GM18868 (cell line): ENCODE measurements at regions not wholly inside any gene's neighbourhood (a gene's known extent, or its start where the extent isn't known, plus 50 kb on each side); places are given as distances from the start of the nearest gene placed in this dataset.
A peak's percentile ranks its signal among the peaks of the same experiment; 100 is the strongest.

Experiments used
- ATAC-seq: cut with Tn5 transposase; IDR thresholded peaks from one replicate; pipeline ENCODE4 v1.9.1; 2021; ENCODE audit warnings: mild to moderate bottlenecking, moderate library complexity; ENCODE audit not compliant: unreplicated experiment

- no peak for ATAC-seq
Measured at GRCh38 chr1:208576425-208576824, 332.2 kb upstream of the PLXNA2 start.

DNA sequence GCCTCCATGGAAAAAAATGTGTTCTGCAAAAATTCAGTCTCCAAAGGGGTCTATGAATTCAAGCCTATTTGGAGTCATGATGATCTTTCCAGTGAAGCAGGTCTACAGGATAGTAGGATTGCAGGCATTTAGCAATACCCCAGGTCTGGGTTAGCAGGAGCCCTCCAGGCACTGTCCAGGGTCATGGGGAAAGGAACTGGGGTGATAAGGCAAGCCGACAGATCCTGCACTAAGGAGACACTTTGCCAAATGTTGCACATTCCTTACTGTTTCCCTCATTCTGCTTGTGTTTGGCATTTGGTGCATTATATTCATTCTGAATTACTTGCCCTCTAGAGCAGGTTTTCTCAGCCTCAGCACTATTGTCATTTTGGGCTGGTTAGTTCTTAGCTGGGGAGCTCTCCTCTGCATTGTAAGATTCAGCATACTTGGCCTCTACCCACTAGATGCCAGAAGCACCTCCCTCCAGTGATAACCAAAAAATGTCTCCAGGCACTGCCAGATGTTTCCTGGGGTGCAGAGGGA lies 333.3 kb upstream of the PLXNA2 start:
- ATAC-seq = no peak

GRCh38 chr1:208581209-208581608 lies 337.0 kb upstream of the PLXNA2 start:
- no peak for ATAC-seq

- ATAC-seq = no peak
Measured at GRCh38 chr1:208581667-208582066, 337.5 kb upstream of the PLXNA2 start.

DNA sequence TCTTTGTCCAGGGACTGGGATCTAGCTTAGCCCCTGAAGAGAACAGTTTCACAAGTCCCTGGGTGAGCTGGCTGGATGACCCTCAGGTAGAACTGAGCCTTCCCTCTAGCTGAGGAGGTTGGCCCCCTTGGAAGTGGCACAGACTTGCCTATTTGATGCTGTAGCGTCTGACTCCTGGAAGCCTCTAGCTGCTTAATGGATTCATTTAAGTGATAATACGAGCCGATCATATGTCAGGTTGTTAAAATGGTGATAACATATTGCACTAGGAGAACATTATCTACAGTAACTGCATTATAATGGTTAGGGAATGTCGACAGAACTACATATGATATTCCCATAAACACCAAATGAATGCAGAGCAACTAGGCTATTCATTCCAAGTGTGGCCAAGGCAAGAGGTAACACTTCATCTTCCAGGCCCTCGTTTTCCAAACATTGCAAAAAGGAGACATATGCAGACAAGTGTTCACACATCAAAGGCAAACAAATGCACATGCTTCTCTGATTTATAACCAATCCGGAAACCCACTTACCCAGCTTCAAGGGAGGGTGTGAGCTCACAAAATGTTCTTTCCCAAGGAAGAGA lies 340.1 kb upstream of the PLXNA2 start:
- no peak for ATAC-seq

GRCh38 chr1:208587110-208587509 lies 342.9 kb upstream of the PLXNA2 start:
- peak; percentile 98 for ATAC-seq

- ATAC-seq = no peak
Measured at GRCh38 chr1:208593306-208594006, 349.3 kb upstream of the PLXNA2 start.

GRCh38 chr1:208595236-208595635 lies 351.1 kb upstream of the PLXNA2 start:
- no peak for ATAC-seq

- no peak for ATAC-seq
Measured at GRCh38 chr1:208595745-208596144, 351.6 kb upstream of the PLXNA2 start.

- ATAC-seq = no peak
Measured at GRCh38 chr1:208597571-208597970, 353.4 kb upstream of the PLXNA2 start.

DNA sequence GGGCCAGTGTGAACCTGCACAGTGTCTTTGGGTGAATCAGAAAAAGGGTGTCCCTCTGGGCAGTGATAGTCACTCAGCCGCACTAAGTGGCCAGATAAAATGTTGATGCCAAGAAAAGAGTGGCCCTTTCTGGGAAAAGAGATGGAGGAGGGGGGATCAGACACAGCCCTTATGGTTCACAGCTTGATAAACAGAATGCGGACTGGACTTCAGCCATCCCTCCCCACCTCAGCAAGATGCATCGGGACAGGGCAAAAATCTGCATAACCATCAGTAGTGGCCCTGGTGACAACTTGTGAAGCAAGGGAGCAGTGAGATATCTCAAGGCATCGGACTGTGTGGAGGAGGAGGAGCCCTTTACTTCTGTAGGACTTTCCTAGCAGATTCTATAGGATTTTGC lies 353.8 kb upstream of the PLXNA2 start:
- no peak for ATAC-seq

GRCh38 chr1:208599063-208599462 lies 354.9 kb upstream of the PLXNA2 start:
- no peak for ATAC-seq

DNA sequence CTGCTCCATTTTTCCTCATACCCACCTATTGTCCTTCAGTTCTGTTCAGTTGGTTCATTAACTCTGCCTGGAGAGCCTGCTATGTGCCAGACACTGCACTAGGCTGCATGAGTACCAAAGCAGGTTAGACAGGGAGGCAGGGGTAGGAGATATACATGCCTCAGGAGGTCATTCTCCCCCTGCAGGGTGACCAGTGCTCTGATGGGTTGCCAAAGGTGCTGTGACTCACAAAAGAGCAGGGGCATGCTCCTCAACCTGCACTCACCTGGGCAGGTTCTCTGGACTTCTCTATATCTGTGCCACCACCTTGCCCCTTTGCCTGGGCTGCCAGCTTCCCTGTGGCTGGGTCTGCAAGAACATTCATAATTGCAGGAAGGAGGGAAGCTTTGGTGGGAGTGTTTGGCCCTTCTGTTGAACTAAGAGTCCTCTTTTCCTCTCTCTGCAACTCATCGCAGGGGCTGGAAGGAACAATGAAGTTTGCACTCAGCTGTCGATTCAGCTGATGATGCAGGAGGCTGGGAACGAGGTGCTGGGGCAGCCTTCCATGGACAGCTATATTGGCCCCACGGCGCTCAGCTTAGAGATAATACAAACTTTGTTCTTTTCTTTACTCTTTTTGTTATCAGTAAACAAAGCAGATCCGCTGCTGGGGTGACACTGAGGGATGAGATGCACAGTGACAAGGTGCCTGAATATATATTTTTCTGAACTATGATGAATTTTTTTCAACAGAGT lies 356.4 kb upstream of the PLXNA2 start:
- no peak for ATAC-seq

DNA sequence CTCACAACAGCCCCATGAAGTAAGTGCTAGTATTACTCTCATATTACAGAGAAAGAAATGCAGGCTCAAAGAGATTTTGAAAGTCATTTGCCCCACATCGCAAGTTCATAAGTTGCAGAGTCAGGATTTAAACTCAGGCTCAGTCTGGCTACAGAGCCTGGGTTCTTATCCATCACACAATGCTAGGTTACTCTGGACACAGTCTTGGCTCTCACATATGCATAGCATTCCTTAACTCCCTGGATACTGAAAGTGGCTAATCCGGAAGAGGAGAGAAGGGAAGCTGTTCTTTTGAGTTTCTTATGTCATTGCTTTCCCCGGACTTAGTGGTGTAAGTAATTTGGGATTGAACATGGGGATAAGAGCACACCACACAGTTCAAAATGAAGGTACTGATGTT lies 357.4 kb upstream of the PLXNA2 start:
- no peak for ATAC-seq

GRCh38 chr1:208603721-208604120 lies 359.5 kb upstream of the PLXNA2 start:
- ATAC-seq = no peak

DNA sequence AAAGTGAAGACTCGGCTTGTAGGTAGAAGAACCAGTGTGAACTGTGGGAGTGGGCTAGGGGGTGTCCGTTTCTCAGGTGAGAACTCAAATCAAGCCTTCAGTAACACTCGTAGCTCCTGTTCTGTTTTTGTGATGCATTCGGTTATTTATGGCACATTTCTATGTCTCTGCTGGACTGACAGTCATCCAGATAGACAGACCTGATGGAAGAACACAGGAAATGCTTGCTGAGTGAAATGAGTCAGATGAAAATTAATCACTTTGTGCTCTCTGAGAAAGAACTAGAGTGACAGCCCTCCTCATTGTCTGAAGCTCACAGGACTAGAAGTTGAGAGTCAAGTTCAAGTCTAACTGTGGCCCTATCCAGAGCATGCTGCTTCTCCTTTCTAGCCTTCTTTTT lies 360.1 kb upstream of the PLXNA2 start:
- ATAC-seq = peak; percentile 98

DNA sequence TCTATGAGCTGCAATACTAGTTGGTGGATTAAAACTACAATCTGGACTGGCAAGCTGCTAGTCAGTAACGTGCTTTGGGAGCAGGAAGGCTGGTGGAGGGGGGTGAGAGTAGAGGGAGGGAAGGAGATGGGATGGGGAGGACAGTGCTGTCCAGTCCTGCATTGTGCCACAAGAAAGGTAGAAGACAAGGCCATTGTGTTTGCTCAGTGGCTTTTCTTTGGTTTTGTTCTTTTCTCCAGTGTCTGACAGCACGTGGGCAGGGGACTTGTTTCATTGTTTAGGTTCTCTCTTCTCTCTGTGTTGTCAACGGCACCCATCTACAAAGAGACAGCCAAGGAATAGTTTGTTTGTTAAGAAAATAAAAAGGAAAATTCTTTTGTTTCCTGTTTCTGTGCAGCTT lies 362.8 kb upstream of the PLXNA2 start:
- ATAC-seq = no peak

GRCh38 chr1:208607616-208608015 lies 363.4 kb upstream of the PLXNA2 start:
- ATAC-seq = no peak

DNA sequence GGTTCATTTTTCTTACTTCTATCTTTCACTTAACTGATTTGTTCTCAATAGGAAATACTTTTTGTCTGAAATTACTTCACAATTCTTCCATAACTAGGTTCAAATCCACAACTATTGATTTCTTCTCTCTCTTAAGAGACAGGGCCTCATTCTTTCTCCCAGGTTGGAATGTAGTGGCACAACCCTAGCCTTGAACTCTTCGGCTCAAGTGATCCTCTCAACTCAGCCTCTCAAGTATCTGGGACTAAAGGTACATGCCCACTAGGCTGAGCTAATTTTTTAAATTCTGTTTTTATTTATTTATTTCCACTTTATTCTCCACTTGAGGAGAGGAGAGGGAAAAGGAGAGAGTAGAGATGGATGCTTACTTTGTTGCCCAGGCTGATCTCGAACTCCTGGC lies 370.4 kb upstream of the PLXNA2 start:
- ATAC-seq = no peak

DNA sequence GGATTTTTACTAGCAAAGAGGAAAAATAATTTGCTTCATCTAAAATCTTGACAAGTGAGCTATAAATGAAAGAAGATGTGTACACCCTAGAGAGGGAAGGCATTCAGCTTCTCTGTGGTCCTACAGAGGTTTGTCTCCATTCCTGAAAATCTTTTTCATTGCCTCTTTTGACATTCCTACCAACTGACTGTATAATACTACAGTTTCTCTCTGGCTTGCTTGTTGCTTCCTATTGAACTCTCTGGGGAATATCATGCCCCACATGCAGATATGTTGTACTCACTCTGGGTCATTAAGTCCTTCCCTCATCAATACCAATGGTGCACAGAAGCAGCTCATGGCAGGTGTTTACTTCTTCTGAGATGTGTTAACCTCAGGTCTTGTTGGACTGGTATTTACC lies 371.2 kb upstream of the PLXNA2 start:
- no peak for ATAC-seq

DNA sequence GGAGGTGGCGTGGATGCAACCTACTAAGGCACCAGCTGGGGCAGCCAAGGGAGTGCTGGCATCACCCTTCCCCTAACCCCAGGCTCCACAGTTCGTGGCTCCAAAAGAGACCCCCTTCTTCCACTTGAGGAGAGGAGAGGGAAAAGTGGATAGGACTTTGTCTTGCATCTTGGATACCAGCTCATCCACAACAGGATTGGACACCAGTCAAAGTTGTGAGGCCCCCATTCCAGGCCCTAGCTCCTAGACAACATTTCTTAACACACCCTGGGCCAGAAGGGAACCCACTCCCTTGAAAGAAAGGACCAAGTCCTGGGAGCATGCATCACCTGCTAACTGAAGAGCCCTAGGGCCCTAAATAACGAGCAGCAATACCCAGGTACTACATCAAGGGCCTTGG lies 372.6 kb upstream of the PLXNA2 start:
- no peak for ATAC-seq
